NB4 (cell line): ENCODE measurements at regions not wholly inside any gene's neighbourhood (a gene's known extent, or its start where the extent isn't known, plus 50 kb on each side); places are given as distances from the start of the nearest gene placed in this dataset.

Experiments
- CTCF ChIP-seq: IDR thresholded peaks from one replicate; pipeline ENCODE4 v1.5.1; 2012; ENCODE audit warnings: low read depth, low read length
- MYC ChIP-seq: IDR thresholded peaks from 2 replicates; pipeline ENCODE4 v1.6.1; 2011; ENCODE audit warnings: low read depth, low read length
- POLR2A ChIP-seq: IDR thresholded peaks from 2 replicates; pipeline ENCODE4 v1.6.1; 2011; ENCODE audit warnings: mild to moderate bottlenecking; ENCODE audit not compliant: insufficient read length; ENCODE audit errors: extremely low read depth
- TF ChIP-seq, protein P1 (sequence below): IDR thresholded peaks from 2 replicates; pipeline ENCODE4 v1.6.1; 2011; ENCODE audit warnings: low read depth, low read length

- TF ChIP-seq, protein P1, sequence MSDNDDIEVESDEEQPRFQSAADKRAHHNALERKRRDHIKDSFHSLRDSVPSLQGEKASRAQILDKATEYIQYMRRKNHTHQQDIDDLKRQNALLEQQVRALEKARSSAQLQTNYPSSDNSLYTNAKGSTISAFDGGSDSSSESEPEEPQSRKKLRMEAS = no peak
- TF ChIP-seq POLR2A (no peak), CTCF (no peak), MYC (no peak)
Measured at GRCh38 chr21:16040601-16041000, 310.8 kb downstream of the USP25 start.
